K562 (cell line): ENCODE measurements at regions not wholly inside any gene's neighbourhood (a gene's known extent, or its start where the extent isn't known, plus 50 kb on each side); places are given as distances from the start of the nearest gene placed in this dataset.

ENCODE experiments used
- ARID1B ChIP-seq: fragments of 450-650 bp; IDR thresholded peaks from 2 replicates; pipeline ENCODE4 v1.6.1; 2016; ENCODE audit warnings: antibody characterized with exemption, mild to moderate bottlenecking, inconsistent platforms
- ETV1 ChIP-seq: fragments of 450-650 bp; conservative IDR thresholded peaks from 2 replicates; pipeline ENCODE4 v1.6.1; 2016; ENCODE audit warnings: missing genetic modification characterization, control low read depth, low read depth, missing compliant biosample characterization
- FOS ChIP-seq: IDR thresholded peaks from 3 replicates; pipeline ENCODE4 v1.6.1; 2011; ENCODE audit not compliant: insufficient read length; ENCODE audit errors: extremely low read depth
- HNRNPLL ChIP-seq: fragments of 200-400 bp; formaldehyde crosslinking; IDR thresholded peaks from 2 replicates; pipeline ENCODE4 v1.6.1; 2017; ENCODE audit warnings: low read length, low read depth, mild to moderate bottlenecking; ENCODE audit not compliant: poor library complexity, severe bottlenecking
- JUNB ChIP-seq: fragments of 450-650 bp; formaldehyde crosslinking; conservative IDR thresholded peaks from 2 replicates; pipeline ENCODE4 v1.4.0; 2020; ENCODE audit warnings: mild to moderate bottlenecking
- JUND ChIP-seq, 2 experiments: IDR thresholded peaks; 2 replicates in 1 of 2; 3 replicates in 1 of 2; pipeline ENCODE4 v1.6.1; 2011; ENCODE audit warnings: borderline replicate concordance in 2 of 2, low read depth in 2 of 2, low read length in 2 of 2, improper control_type of control experiment in 1 of 2, missing biosample characterization in 1 of 2, missing genetic modification characterization in 1 of 2, missing genetic modification reagents in 1 of 2
- NFYB ChIP-seq: IDR thresholded peaks from 2 replicates; pipeline ENCODE4 v1.6.1; 2011; ENCODE audit warnings: mild to moderate bottlenecking, moderate library complexity; ENCODE audit not compliant: insufficient read length; ENCODE audit errors: extremely low read depth
- SP1 ChIP-seq: sonication (generic); formaldehyde crosslinking; IDR thresholded peaks from 2 replicates; pipeline ENCODE4 v1.8.1; 2022; ENCODE audit warnings: mild to moderate bottlenecking, missing genetic modification reagents
- TF ChIP-seq, protein P1 (sequence below): sonication (generic); formaldehyde crosslinking; IDR thresholded peaks from 2 replicates; pipeline ENCODE4 v1.8.0; 2023; ENCODE audit warnings: mild to moderate bottlenecking, missing genetic modification reagents
- TF ChIP-seq, protein P2 (sequence below), 3 experiments: IDR thresholded peaks in 2 of 3; conservative IDR thresholded peaks in 1 of 3; 2 replicates each; pipeline ENCODE4 v1.5.1; 2011 to 2012; ENCODE audit warnings: low read length in 3 of 3, mild to moderate bottlenecking in 3 of 3, control low read depth in 2 of 3, improper control_type of control experiment in 1 of 3, inconsistent platforms in 1 of 3, low read depth in 1 of 3, mixed read lengths in 1 of 3, moderate library complexity in 1 of 3; ENCODE audit not compliant: insufficient read depth in 2 of 3
- TF ChIP-seq, protein P3 (sequence below): fragments of 450-650 bp; IDR thresholded peaks from 2 replicates; pipeline ENCODE4 v1.6.1; 2016; ENCODE audit warnings: low read depth, mild to moderate bottlenecking, moderate library complexity
- TF ChIP-seq, protein P4 (sequence below), 2 experiments: fragments of 450-650 bp; formaldehyde crosslinking in 1 of 2; IDR thresholded peaks; 2 replicates each; pipeline versions ENCODE4 v1.4.0 to v1.6.1; 2014 to 2020; ENCODE audit warnings: mild to moderate bottlenecking in 2 of 2, borderline replicate concordance in 1 of 2, low read depth in 1 of 2

DNA sequence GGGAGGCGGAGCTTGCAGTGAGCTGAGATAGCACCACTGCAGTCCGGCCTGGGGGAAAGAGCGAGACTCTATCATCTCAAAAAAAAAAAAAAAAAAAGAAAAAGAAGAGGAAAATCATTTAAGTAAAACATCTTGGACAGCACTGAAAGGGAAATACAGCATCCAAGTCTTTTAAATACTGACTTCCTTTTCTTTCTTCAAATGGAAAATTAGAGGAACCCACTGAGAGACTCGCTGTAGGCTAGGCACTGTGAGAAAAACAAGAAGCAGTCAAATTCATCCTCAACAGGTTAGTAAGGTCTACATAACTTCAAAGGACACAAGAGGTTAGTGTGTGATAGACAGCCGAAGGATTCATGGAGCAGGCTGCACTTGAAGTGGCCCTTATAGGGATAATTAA lies 243.7 kb downstream of the BLID start:
- TF ChIP-seq, protein P1, sequence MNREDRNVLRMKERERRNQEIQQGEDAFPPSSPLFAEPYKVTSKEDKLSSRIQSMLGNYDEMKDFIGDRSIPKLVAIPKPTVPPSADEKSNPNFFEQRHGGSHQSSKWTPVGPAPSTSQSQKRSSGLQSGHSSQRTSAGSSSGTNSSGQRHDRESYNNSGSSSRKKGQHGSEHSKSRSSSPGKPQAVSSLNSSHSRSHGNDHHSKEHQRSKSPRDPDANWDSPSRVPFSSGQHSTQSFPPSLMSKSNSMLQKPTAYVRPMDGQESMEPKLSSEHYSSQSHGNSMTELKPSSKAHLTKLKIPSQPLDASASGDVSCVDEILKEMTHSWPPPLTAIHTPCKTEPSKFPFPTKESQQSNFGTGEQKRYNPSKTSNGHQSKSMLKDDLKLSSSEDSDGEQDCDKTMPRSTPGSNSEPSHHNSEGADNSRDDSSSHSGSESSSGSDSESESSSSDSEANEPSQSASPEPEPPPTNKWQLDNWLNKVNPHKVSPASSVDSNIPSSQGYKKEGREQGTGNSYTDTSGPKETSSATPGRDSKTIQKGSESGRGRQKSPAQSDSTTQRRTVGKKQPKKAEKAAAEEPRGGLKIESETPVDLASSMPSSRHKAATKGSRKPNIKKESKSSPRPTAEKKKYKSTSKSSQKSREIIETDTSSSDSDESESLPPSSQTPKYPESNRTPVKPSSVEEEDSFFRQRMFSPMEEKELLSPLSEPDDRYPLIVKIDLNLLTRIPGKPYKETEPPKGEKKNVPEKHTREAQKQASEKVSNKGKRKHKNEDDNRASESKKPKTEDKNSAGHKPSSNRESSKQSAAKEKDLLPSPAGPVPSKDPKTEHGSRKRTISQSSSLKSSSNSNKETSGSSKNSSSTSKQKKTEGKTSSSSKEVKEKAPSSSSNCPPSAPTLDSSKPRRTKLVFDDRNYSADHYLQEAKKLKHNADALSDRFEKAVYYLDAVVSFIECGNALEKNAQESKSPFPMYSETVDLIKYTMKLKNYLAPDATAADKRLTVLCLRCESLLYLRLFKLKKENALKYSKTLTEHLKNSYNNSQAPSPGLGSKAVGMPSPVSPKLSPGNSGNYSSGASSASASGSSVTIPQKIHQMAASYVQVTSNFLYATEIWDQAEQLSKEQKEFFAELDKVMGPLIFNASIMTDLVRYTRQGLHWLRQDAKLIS (CRISPR knock-in tag) = no peak
- TF ChIP-seq, protein P2, sequence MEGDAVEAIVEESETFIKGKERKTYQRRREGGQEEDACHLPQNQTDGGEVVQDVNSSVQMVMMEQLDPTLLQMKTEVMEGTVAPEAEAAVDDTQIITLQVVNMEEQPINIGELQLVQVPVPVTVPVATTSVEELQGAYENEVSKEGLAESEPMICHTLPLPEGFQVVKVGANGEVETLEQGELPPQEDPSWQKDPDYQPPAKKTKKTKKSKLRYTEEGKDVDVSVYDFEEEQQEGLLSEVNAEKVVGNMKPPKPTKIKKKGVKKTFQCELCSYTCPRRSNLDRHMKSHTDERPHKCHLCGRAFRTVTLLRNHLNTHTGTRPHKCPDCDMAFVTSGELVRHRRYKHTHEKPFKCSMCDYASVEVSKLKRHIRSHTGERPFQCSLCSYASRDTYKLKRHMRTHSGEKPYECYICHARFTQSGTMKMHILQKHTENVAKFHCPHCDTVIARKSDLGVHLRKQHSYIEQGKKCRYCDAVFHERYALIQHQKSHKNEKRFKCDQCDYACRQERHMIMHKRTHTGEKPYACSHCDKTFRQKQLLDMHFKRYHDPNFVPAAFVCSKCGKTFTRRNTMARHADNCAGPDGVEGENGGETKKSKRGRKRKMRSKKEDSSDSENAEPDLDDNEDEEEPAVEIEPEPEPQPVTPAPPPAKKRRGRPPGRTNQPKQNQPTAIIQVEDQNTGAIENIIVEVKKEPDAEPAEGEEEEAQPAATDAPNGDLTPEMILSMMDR (IDR thresholded peaks at IDR 0.05 in 2 of 3, conservative IDR thresholded peaks at IDR 0.05 in 1 of 3; ENCODE audit: insufficient read depth in 2 of 3, low read depth in 1 of 3, low read length in 3 of 3) = no peak
- TF ChIP-seq JUND (IDR thresholded peaks at IDR 0.05; ENCODE audit: borderline replicate concordance, low read depth, low read length) (no peak), JUND (tag; IDR thresholded peaks at IDR 0.05; ENCODE audit: borderline replicate concordance, low read depth, low read length) (no peak), NFYB (no peak), SP1 (CRISPR knock-in tag) (no peak), JUNB (no peak), FOS (no peak), HNRNPLL (no peak), ARID1B (no peak), ETV1 (tag) (no peak)
- TF ChIP-seq, protein P3, sequence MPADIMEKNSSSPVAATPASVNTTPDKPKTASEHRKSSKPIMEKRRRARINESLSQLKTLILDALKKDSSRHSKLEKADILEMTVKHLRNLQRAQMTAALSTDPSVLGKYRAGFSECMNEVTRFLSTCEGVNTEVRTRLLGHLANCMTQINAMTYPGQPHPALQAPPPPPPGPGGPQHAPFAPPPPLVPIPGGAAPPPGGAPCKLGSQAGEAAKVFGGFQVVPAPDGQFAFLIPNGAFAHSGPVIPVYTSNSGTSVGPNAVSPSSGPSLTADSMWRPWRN = no peak
- TF ChIP-seq, protein P4, sequence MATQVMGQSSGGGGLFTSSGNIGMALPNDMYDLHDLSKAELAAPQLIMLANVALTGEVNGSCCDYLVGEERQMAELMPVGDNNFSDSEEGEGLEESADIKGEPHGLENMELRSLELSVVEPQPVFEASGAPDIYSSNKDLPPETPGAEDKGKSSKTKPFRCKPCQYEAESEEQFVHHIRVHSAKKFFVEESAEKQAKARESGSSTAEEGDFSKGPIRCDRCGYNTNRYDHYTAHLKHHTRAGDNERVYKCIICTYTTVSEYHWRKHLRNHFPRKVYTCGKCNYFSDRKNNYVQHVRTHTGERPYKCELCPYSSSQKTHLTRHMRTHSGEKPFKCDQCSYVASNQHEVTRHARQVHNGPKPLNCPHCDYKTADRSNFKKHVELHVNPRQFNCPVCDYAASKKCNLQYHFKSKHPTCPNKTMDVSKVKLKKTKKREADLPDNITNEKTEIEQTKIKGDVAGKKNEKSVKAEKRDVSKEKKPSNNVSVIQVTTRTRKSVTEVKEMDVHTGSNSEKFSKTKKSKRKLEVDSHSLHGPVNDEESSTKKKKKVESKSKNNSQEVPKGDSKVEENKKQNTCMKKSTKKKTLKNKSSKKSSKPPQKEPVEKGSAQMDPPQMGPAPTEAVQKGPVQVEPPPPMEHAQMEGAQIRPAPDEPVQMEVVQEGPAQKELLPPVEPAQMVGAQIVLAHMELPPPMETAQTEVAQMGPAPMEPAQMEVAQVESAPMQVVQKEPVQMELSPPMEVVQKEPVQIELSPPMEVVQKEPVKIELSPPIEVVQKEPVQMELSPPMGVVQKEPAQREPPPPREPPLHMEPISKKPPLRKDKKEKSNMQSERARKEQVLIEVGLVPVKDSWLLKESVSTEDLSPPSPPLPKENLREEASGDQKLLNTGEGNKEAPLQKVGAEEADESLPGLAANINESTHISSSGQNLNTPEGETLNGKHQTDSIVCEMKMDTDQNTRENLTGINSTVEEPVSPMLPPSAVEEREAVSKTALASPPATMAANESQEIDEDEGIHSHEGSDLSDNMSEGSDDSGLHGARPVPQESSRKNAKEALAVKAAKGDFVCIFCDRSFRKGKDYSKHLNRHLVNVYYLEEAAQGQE (IDR thresholded peaks at IDR 0.05; ENCODE audit: borderline replicate concordance) = no peak
- TF ChIP-seq, protein P4 (CRISPR knock-in tag; IDR thresholded peaks at IDR 0.05; ENCODE audit: low read depth) = no peak
